Peyer's patch (tissue), 4 donors: ENCODE measurements at regions not wholly inside any gene's neighbourhood (a gene's known extent, or its start where the extent isn't known, plus 50 kb on each side); places are given as distances from the start of the nearest gene placed in this dataset.
"Not testable (repeated sequence)": the region's sequence is repeated elsewhere in the genome, so short reads cannot be mapped to it uniquely, and the experiment has no call there.

Experiments used
- CTCF ChIP-seq, 6 experiments: fragments of 450-650 bp in 4 of 6; fragments of 200-600 bp in 2 of 6; sonication (generic) in 1 of 6; IDR thresholded peaks; one replicate each; pipeline ENCODE4 v1.5.1; 2017 to 2019; ENCODE audit warnings: antibody characterized with exemption in 6 of 6, mild to moderate bottlenecking in 3 of 6, moderate library complexity in 1 of 6
- POLR2A ChIP-seq, 2 donors: fragments of 450-650 bp; IDR thresholded peaks; one replicate each; pipeline ENCODE4 v1.5.1; 2017; ENCODE audit warnings: antibody characterized with exemption in 2 of 2, mild to moderate bottlenecking in 2 of 2, moderate library complexity in 2 of 2

- not testable (repeated sequence) for TF ChIP-seq CTCF, POLR2A (IDR thresholded peaks at IDR 0.05)
Measured at GRCh38 chr4:169894767-169895166, 131.4 kb downstream of the MFAP3L start.
